Hippocampal formation (tissue), 2 donors: ENCODE measurements at regions not wholly inside any gene's neighbourhood (a gene's known extent, or its start where the extent isn't known, plus 50 kb on each side); places are given as distances from the start of the nearest gene placed in this dataset.
A peak's percentile ranks its signal among the peaks of the same experiment; 100 is the strongest.
"Not testable (repeated sequence)": the region's sequence is repeated elsewhere in the genome, so short reads cannot be mapped to it uniquely, and the experiment has no call there.

ENCODE experiments used
- DNase-seq, 2 donors: peaks; one replicate each; lab custom pipeline; 2025; lab: John Stamatoyannopoulos, UW

DNA sequence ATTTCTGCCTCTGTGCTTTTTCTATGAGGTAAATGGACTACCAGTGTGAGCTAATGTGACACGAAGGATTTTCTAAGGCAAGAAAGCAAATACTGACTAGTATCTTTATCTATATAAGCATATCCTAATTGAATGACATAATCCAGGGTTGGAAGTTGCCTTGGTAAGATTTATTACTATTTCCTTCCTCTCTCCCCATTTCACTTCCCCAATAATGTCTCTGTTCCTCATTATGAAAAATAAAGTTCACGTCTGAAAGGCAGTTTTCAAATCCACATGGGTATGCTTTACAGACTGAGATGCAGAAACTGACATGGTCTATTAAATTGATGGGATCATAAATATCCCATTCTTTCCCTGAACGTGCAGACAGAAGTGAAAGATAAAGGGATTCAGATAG lies 86.0 kb downstream of the DTWD1 start:
- no peak for DNase-seq

GRCh38 chr15:49707598-49707997 lies 86.8 kb downstream of the DTWD1 start:
- no peak for DNase-seq

GRCh38 chr15:49709646-49710214 lies 88.9 kb downstream of the DTWD1 start:
- no peak for DNase-seq

DNA sequence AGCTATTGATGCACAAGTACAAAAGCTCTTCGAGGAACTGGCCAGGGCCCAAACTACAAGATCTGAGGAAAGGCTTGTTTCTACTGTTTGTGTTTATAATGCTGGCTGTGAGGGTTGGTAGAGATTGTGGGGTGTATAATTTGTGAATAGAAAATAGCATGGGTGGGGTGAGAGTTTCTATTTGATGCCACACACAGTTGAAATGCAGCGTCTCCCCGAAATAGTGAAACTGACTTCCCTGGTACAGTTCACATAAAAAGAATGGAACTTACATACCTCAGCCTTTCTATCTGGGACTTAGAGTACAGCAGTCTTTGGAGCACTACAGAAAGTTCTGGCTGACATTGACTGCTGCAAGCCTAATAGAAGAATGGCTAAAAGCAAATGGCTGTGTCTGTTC lies 91.3 kb downstream of the DTWD1 start:
- DNase-seq: no peak

- DNase-seq: no peak
Measured at GRCh38 chr15:49712846-49713450, 92.1 kb downstream of the DTWD1 start.

GRCh38 chr15:49715211-49715610 lies 94.4 kb downstream of the DTWD1 start:
- no peak for DNase-seq

DNA sequence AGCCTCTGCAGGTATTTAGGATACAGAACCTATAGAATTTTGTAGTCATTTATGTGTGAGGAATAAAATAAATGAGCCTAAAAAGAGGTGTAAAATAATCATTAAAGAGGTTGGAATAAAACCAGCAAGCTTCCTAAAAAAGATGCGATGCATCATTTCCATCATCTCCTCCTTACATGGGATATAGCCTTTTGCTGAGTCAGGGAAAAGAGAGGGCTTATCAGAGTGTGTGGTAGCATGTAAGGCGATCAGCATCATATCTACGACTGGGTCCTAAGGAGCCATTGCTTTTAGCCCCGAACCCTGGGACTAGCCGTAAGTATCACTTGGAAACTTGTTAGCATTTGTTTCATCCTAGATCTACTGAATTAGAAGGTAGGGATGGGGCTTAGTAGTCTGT lies 94.9 kb downstream of the DTWD1 start:
- DNase-seq: no peak

DNA sequence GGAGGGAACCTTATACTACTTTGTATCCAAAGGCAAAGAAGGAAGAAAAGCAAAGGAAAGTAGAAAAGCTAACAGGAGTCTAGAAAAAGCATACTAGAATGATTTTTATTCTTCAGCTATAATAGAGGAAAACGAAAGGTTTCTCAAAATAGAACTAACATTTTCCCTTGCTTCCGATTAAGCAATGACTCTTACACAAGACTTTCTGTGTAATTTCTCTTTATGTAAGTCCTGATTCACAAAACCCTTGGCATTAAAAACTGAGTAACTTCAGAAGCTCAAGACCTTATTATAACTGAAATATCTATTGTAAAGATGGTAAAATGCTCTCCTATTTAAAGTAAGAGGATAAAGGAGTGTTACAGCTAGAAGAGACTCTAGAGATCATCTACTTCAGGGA lies 97.4 kb downstream of the DTWD1 start:
- peak in 1 of 2 donors; percentile 20 for DNase-seq

DNA sequence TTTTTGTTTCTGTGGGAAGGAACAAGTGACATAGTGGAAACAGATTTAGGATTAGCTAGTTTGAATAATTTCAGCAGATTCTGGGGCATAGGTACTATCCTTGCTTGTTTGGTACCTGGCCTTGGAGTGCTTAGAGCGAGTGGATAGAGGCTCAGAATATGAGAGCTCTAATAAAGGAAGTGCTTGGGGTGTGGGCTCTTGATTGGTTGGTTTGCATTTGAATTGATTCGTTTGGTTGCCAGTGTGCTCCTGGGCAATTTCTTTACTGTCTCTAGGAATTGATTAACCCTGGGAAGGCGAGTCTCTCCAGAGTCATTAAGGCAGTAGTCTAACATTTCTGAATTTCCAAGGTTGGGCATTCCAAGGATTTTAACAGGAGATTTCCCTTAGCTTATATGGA lies 98.0 kb downstream of the DTWD1 start:
- DNase-seq: no peak

DNA sequence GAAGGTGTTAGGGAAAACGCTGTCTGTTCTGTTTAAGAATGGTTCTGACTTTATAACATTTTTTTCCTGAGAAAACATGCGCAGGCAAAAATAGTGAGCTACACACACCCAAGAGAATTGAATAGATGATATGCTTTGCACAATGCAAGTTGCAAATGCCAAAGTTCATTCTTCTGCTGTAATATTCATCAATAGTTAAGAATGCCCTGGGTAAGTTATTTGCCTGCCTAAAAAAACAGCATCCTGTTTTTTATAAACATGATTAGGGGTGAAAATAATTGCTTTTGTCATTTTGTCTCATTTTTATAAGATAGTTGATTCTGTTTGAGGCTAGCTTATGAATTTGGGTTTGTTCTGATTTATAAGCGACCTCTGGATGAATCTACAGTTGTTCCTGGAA lies 99.4 kb downstream of the DTWD1 start:
- no peak for DNase-seq

- peak in 1 of 2 donors; percentile 16 for DNase-seq
Measured at GRCh38 chr15:49721091-49721490, 100.2 kb downstream of the DTWD1 start.

DNA sequence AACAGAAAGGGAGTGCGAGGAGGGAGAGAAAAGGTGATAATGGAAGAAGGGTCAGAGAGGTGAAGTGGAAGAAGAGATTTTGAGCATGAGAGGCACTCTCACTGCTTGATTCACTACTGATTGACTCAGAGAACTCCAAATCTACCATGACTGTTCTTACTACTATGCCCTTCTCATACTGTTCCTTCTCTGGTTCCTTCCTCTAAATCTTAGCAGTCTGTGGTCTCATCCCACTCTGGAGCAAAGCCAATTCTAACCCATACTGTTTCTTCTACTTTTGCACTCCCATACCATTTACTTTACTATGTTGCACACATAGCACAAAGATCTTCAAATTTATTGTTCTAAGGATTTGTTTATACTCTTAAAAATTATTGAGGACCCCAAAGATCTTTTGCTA lies 100.8 kb downstream of the DTWD1 start:
- no peak for DNase-seq

GRCh38 chr15:49723981-49724380 lies 103.1 kb downstream of the DTWD1 start:
- no peak for DNase-seq

GRCh38 chr15:49731187-49732099 lies 110.6 kb downstream of the DTWD1 start:
- no peak for DNase-seq

GRCh38 chr15:49732109-49732508 lies 111.3 kb downstream of the DTWD1 start:
- DNase-seq: not testable (repeated sequence)

DNA sequence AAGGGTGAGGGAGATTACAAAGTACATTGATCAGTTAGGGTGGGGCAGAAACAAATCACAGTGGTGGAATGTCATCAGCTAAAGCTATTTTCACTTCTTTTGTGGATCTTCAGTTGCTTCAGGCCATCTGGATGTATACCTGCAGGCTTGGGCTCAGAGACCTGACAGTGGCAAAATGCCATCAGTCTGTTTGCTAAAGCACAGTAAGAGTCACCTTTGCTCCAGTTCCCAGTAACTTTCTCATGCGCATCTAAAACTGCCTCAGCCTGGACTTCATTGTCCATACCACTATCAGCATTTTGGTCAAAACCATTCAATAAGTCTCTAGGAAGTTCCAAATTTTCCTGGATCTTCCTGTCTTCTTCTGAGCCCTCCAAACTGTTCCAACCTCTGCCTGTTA lies 113.2 kb downstream of the DTWD1 start:
- not testable (repeated sequence) for DNase-seq

GRCh38 chr15:49734831-49735508 lies 114.1 kb downstream of the DTWD1 start:
- DNase-seq: peak in 1 of 2 donors; percentile 18

DNA sequence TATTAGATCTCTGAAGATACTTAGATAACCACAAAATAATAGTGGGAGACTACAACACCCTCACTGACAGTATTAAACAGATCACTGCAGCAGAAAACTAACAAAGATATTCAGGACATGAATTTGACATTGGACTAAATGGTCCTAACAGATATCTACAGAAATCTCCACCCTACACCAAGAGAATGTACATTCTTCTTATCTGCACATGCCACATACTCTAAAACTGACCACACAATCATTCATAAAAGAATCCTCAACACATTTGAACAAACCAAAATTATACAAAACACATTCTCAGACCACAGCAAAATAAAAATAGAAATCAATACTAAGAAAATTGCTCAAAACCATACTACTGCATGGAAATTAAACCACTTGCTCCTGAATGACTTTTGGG lies 116.3 kb downstream of the DTWD1 start:
- DNase-seq: no peak

GRCh38 chr15:49741712-49742111 lies 120.9 kb downstream of the DTWD1 start:
- no peak for DNase-seq

DNA sequence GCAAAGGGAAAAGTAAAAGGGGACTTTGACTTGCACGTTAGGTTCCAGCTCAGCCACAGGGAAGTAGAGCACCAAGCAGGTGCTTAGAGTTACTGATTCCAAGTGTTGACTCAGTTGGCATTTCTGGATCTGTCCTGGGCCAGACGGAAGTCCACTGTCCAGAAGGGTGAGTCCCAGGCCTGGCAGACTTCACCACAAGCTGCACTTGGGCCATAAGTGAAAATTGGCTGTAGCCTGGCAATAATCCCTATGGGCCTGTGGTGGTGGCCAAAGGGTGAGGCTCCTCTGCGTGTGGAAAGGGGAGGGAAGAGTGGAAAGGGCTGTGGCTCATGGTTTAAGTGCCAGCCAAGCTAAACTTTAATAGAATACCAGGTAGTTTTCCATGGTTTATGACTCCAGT lies 121.5 kb downstream of the DTWD1 start:
- no peak for DNase-seq

DNA sequence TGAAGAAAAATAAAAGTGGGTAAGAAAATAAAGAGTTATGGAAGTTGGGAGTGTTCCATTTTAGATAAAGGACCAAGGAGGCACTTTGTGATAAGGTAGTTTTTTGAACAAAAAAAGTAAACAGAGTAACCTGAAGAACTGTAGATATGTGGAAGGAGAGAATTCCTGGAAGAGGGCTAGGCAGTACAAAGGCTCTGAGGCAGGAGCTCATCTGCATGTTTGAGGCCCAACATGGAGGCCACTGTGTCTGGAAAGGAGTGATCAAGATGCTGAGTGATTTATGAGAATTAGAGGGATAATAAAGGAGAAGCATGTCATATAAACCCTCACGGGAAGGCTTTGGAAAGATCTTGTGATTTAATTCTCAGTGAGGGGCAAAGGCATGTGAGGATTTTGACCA lies 126.5 kb downstream of the DTWD1 start:
- no peak for DNase-seq

- DNase-seq: peak; percentile 1 to 2
Measured at GRCh38 chr15:49748791-49749190, 127.9 kb downstream of the DTWD1 start.

DNA sequence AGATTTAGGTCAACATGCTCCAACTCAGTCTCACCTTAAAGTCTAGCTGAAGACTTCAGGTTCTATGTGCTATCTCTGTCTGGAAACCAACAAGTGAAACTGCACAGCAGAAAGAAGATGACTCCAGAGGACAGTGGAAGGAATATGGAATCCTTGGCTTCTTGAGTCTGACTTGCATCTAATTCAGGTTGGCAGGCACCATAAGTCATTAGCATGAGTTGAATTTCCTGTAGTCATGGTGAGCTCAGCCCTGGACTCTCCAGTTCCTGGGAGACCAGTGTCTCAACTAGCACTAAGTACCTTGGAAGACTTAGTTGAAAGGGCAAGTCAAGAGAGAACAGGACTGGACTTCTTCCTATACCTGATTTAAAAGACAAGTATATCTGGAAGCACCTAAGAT lies 129.7 kb downstream of the DTWD1 start:
- no peak for DNase-seq
